HG03103 (cell line): ENCODE measurements at regions not wholly inside any gene's neighbourhood (a gene's known extent, or its start where the extent isn't known, plus 50 kb on each side); places are given as distances from the start of the nearest gene placed in this dataset.
"Not testable (repeated sequence)": the region's sequence is repeated elsewhere in the genome, so short reads cannot be mapped to it uniquely, and the experiment has no call there.

Experiments used
- ATAC-seq: cut with Tn5 transposase; IDR thresholded peaks from one replicate; pipeline ENCODE4 v1.9.1; 2021; ENCODE audit warnings: low read depth; ENCODE audit not compliant: unreplicated experiment

GRCh38 chr7:136441835-136442234 lies 426.6 kb upstream of the CHRM2 start:
- ATAC-seq, result no peak

DNA sequence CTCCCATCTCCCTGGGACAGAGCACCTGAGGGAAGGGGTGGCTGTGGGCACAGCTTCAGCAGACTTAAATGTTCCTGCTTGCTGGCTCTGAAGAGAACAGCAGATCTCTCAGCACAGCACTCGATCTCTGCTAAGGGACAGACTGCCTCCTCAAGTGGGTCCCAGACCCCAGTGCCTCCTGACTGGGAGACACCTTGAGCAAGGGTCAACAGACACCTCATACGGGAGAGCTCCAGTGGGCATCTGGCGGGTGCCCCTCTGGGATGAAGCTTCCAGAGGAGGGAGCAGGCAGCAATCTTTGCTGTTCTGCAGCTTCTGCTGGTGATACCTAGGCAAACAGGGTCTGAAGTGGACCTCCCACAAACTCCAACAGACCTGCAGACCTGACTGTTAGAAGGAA lies 436.7 kb upstream of the CHRM2 start:
- ATAC-seq, result not testable (repeated sequence)

DNA sequence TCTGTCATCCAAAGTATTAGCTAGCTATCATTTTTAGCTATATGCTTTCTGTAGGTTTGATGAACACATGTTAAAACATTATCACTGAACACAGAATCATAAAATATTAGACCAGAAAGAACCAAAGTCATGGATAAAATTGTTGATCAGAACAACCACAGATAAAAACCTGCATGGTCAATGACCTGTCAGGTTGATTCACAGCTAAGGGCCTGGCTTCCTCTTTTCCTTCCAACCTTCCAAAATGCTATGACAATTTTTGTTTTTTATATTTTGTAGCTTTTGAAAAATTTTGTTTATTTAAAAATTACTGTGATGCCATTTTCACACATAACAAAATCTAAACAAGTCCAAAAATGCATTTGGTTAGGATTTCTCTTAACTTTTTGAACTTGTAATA lies 444.4 kb upstream of the CHRM2 start:
- ATAC-seq, result no peak

DNA sequence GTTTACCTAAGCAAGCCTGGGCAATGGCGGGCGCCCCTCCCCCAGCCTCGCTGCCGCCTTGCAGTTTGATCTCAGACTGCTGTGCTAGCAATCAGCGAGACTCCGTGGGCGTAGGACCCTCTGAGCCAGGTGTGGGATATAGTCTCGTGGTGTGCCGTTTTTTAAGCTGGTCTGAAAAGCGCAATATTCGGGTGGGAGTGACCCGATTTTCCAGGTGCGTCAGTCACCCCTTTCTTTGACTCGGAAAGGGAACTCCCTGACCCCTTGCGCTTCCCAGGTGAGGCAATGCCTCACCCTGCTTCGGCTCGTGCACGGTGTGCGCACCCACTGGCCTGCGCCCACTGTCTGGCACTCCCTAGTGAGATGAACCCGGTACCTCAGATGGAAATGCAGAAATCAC lies 442.6 kb upstream of the MTPN start:
- not testable (repeated sequence) for ATAC-seq

- ATAC-seq, result no peak
Observed at GRCh38 chr7:136412952-136413351, 435.8 kb upstream of the MTPN start.

GRCh38 chr7:136405931-136406777 lies 429.0 kb upstream of the MTPN start:
- peak; percentile 90 for ATAC-seq

DNA sequence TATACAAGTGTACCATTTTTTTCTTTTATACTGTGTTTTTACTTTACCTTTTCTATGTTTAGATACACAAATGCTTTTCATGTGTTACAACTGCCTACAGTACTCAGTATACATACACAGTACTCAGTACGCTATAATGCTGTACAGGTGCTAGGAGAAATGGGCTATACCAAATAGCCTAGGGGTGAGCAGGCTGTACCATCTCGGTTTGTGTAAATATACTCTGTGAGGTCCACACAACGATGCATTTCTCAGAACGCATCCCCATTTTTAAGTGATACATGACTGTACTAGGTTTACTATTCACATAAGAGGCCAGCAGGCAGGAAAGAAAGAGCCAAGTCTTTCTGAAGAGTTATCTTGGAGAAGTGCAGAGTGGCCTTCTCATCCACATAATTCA lies 426.4 kb upstream of the MTPN start:
- no peak for ATAC-seq

GRCh38 chr7:136400877-136401276 lies 423.7 kb upstream of the MTPN start:
- no peak for ATAC-seq

- ATAC-seq, result no peak
Observed at GRCh38 chr7:136399385-136399784, 422.2 kb upstream of the MTPN start.

DNA sequence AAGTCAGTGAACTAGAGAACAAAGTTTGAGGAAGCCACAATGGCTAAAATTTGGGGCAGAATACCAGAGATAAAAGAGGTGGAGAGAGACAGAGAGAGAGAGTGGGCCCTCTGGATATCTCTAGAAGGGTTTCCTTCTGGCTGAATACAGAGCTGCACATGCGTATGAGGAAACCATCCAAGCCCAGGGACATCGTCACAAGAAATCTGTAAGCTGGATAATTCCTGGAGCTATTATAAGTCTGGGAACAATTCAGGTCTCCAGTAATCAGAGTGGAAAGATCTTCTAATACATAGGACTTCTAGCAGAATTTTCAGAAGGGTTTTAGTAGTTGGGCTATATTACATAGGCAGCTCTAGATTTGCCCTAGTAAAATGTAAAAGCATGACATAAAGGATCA lies 415.7 kb upstream of the MTPN start:
- no peak for ATAC-seq

DNA sequence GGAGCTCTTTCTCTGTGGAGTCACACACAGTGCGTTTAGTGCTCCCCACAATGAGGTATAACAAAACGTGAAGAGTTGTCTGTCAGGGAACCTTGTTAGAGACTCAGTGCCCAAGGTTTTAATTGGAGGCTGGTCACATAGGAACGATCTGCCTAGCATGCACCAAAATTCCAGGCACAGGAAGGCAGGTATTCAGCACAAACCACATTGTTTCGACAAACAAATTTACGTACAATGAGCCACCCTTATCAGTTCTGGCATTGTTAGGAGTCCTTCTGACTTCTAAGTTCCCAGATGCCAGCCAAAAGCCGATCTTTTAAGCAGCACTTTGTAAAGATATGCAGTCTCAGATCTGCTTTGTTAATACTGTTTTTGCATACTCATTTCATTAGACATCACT lies 414.2 kb upstream of the MTPN start:
- ATAC-seq, result no peak

GRCh38 chr7:136389933-136390332 lies 412.8 kb upstream of the MTPN start:
- no peak for ATAC-seq

- ATAC-seq, result no peak
Observed at GRCh38 chr7:136386876-136387275, 409.7 kb upstream of the MTPN start.

GRCh38 chr7:136371409-136371808 lies 394.2 kb upstream of the MTPN start:
- ATAC-seq, result not testable (repeated sequence)

- ATAC-seq, result no peak
Observed at GRCh38 chr7:136370137-136370536, 393.0 kb upstream of the MTPN start.

- no peak for ATAC-seq
Observed at GRCh38 chr7:136369225-136369624, 392.1 kb upstream of the MTPN start.

DNA sequence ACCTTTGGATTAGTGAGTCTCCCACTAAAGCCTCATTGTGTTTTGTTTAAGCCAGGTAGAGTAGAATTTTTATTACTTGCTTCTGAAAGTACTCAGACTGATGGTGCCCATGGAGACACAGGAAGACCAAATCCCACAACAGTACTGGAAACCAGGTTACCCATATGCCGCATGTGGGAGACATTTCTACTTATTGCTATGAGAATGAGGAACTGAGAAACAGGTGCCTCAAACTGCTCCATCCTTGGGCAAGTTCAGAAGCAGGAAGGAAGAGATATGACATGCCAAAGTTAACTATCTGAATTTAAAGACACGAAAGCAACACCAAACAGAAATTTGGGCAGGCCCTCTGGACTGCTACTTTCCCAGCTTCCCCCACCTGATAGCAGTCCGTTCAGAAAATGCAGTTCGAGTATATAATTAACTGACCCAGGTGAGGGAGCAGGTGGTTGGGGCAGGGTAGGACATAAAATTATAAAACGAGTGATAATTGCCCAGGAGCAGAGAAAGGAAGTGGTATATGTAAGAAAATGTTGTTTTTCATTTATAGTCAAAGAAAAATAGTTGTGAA lies 382.3 kb upstream of the MTPN start:
- ATAC-seq, result peak; percentile 94

DNA sequence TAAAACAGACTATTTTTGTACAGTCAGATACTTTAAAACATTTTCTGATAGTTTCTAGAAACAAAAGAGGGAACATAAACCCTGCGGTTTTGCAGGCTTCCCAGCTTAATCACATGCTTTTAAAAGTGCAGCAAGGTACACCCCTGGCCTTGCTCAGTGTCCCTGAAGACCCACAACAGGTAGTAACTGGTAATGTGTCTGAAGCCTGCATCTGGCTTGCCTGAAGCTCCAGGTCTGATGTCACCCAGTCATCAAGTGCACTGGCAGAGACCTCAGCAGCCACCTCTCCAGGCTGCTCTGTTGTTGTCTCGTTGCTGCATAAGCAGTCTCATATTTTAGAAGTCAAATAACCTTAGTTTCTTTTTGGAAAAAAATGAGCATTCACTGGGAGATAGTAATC lies 376.1 kb upstream of the MTPN start:
- peak; percentile 68 for ATAC-seq

DNA sequence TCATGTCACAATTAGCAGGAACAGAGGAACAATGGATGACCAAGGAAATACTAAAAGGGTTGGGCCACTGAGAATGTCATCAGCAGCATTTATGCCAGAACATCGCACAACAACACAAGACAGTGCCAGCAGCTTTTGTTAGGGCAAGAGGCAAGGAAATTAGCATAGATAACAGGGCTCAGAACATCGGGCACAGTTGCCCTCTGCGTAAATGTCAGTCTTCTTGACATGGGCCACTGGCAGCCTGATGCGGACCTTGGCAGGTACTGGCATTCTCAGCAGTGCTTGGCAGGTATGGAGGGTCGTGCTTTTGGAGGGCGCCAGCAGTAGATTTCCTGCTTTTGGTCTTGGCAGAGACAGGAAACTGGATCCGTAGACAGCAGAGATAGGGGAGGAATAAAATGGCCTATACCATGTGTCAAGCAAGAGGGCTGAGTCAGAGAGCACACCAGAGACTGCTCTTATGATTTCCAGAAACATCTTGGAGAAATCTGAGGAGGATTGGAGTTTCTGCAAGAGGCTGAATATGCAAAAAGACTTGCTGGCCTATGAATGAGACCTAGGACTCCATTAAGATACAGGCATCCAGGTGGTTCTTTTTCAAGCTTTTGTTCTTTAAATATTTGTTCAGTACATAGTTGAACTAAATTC lies 371.5 kb upstream of the MTPN start:
- ATAC-seq, result no peak

GRCh38 chr7:136348142-136348541 lies 371.0 kb upstream of the MTPN start:
- no peak for ATAC-seq

GRCh38 chr7:136347488-136347887 lies 370.3 kb upstream of the MTPN start:
- ATAC-seq, result no peak

DNA sequence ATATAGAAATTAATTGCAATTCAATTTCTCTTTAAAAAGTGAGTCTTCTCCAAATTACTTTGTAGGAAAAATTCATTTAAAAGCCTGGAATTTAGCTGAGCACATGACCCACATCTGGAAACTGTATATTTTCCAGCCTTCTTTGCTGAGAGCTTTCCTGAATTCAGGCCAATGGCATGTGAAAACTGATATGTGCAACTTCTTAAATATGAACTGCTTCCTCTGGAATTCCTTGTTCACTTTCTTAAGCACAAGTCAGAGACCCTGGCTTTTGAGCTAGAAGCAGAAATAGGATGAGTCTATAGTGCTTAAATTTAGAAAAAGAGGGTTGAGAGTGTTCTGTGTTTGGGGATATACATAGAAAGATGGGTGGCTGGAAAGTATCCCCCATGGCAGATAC lies 365.1 kb upstream of the MTPN start:
- no peak for ATAC-seq
